Activated CD4-positive, CD25-positive, alpha-beta regulatory T cell (primary cell): ENCODE measurements at regions not wholly inside any gene's neighbourhood (a gene's known extent, or its start where the extent isn't known, plus 50 kb on each side); places are given as distances from the start of the nearest gene placed in this dataset.

Source experiments
- DNase-seq, 4 experiments: peaks; one replicate each; lab custom pipeline; 2025; lab: John Stamatoyannopoulos, UW

DNA sequence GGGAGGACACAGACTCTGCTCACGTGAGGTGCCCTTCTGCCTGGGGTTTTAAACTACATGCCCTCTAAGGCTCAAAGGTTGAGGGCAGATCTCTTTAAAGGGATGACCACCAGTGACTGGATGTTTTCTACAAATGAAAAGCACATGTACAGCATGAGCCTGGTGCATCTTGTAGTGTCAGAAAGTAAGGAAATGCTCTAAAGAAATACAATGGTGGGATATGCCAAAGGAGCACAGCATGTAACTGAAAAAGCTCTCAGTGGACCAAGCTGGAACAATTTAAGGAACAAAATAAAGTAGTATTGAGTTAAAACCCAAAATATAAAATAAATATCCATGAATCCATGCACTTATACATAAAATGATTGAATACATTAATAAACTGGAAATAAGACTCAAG is 78.3 kb upstream of the SEMA6D start:
- no peak for DNase-seq

DNA sequence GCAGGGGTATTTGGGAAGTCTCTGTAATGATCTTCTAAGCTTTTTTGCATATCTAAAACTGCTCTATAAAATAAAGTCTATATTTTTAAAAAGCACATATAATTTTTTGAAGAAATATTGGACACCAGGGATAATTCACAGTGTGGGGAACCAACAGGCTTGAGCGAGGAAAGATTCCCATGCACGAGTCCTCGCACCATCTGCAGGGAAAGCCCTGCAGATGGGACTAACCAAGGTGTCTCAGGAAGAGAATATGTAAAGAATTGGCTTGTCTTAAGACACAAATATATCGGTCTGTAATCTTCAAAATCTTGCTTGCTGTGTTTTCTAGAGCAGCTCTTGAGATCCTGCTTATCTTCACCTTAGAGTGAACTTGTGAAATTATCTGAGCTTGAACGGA is 77.2 kb upstream of the SEMA6D start:
- DNase-seq: no peak

DNA sequence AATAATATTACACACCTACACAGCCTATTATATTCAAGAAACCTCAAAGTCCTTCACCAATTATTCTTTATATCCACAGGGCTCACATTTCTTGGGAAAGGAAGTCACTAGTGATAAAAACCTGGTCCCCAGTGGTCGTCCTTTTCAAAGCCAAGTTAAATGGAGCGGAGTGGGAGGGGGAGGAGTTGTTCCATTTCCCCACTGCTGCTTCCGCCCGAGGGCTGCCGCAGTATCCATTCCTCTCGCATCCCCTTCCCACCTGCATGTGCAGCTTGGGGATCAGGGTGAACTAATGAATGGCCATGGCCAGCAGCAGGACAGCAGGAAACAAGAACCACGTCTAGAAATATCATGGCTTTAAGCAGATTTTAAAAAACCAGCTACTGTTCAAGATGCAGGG is 76.4 kb upstream of the SEMA6D start:
- DNase-seq: no peak

DNA sequence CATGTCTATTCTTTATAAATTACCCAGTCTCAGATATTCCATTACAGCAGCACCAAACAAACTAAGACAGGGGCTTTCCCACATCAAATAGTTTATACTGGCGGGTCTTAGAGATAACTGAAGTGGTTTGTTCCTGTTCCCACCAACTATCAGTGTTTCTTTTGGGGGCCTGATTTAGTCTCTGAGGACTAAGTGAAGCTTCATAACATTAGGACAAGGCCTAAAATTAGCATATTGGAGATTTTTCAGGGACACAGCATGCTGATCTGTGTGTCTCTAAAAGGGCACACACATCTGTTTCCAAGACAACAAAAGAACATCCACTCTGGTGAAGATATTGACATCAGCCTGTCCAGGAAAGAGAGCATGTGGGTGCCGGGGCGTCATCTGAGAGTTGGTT is 72.6 kb upstream of the SEMA6D start:
- no peak for DNase-seq

DNA sequence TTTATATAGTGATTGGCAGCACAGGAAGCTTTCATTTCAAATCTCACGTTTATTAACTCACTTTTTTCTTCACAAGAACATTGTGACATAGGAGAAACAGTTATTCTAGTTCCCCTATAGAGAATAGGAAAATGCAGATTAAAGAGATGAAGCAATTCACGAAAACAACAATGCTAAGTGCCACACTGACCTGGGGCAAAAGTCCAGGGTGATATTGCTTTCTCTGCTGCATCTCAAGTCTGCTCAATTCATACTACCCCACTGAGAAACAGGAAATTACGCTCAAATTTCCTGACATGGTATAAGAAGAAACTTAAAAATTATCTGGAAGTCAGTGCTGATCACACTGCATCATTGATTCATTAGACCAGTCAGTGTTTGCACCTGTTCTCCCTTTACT is 66.7 kb upstream of the SEMA6D start:
- DNase-seq: no peak

DNA sequence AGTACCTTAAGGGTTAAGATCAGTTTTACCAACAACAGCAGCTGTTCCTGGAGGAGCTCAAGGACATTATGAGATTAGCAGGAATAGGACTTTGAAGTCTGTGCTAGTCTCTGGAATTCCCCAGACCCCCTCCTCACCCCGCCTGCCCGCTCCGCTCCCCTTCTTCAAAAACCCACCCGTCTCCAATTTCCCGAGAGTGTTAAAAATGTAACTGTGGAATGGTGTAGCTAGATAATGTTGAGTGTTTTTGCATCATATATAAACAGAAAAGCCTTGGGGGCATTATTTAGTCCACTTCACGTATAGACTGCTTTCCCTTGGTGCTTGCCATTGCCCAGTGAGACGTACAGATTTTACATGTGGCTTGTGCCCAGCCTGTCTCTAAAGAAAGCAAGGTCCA is 65.0 kb upstream of the SEMA6D start:
- no peak for DNase-seq

DNA sequence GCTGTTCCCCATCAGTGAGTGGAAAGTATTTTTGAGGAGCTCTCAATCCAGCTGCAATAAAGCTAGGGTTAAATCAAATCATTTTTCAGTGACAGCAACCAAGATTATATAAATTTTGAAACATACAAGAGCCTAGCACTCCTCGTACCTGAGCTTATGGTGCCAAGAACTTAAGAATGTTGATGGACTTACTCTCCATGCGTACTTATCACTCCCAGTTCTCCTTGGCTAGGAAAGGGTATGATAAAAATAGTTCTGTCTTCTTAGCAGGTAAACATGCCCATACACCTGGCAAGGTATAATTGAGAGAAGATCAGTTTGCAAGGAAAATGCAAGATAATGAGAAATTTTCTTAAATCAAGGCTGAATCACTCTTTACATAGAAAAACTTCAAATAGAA is 64.5 kb upstream of the SEMA6D start:
- no peak for DNase-seq

DNA sequence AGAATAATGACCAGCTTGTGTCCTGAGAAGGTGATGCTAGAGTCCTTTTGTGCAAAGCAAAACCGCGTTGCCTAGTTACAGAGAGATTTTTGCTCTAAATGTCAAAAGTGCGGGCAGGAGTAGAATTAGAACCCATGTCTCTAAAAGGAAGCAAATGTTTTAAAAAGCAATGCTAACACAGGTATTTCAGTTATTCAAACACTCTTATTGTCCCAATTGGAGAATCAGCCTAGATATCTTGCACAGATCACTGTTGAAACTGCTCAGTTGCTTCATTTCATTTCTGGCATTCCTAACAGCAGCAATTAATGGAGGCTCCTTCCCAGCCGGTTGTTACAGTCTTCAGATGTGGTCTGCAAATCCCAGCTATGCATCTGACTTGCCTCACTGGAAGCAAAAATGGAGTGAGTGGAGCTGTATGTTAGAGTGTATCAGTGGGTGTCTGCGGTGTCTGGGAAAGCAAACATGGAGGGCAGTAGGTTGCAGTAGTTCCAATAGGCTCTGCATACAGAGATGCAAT is 55.6 kb upstream of the SEMA6D start:
- DNase-seq: no peak

DNA sequence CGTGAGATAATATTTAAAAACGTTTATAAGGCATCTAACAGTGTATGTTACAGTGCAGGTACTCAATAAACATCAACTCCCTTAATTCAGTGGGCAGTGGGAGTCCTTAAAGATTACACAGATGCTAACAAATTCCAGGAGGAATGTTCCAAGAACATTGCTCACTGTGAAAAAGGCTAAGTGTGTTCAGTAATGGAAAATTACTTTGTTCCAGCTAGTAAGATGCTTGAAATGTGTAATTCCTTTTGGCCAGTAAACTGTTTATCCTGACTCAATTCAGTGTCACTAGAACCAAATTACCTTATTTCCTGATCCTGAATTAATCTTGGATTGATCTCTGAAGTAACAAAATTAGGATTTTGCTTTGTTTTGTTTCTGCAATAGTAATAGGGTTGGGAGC is 54.2 kb upstream of the SEMA6D start:
- DNase-seq: no peak
